HT-29 (cell line): ENCODE measurements at regions not wholly inside any gene's neighbourhood (a gene's known extent, or its start where the extent isn't known, plus 50 kb on each side); places are given as distances from the start of the nearest gene placed in this dataset.

Experiments used
- DNase-seq: peaks from one replicate; pipeline ENCODE4 v3.0.0-alpha.2; 2015; ENCODE audit warnings: low spot score

DNA sequence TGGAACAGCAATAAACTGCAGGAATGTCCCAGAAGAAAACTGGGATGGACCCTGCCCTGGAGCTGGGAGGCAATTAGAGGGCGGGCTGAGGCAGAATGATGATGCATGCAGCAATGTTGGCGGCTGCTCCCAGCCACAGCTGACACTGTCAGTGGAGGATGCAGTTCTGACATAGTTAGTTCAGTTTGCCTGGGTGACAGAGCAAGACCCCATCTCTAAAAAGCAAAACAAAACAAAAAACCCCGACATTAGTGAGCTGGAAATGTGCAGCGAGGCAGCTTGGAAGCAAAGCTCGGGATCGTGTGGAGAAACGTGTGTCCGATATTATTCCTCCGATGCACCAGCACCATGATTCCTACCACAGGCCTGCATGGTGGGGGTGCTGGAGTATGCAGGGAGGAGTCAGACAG is 110.1 kb upstream of the UQCRFS1 start:
- DNase-seq, result no peak

DNA sequence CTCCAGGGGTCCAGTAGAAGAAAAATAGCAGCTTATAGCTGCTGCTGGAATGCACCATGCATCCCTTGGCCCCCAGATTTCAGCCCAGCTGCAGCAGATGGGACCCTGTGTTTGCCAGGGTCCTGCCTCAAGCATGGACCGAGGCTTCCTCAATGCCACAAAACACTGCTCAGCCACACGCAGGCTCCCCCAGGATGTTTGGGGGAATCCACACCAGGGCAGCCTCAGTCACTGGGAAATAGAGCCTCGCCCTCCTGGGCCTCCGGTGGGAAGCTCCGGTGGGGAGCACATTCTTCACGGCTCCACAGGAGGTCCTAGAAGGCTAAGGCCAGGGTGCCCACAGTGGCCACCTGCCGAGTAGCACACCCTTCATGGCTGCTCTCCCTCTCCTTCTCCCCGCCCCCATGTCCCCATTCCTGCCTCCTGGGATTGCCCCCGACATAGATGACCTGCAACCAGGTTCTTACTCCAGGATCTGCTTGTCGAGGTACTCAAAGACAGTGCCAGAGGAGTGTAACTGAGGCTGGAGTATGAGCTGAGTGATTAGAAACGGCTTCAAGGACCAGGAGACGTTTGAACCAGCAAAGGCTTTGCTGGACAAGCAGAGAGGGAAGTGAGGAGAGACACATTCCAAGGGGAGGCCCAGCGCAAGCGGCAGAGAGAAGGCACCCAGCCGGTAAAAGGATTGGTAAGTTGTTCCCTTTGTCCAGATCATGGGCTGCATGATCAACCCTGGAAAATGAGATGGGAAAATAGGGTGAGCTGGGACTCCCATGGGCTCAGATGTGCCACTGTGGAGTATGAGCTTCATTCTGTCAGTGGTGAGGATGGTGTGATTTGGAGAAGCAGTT is 110.7 kb upstream of the UQCRFS1 start:
- no peak for DNase-seq

- no peak for DNase-seq
These were observed 111.3 kb upstream of the UQCRFS1 start for GRCh38 chr19:29324291-29324680.

- DNase-seq, result no peak
These were observed 111.8 kb upstream of the UQCRFS1 start for GRCh38 chr19:29324717-29325116.

DNA sequence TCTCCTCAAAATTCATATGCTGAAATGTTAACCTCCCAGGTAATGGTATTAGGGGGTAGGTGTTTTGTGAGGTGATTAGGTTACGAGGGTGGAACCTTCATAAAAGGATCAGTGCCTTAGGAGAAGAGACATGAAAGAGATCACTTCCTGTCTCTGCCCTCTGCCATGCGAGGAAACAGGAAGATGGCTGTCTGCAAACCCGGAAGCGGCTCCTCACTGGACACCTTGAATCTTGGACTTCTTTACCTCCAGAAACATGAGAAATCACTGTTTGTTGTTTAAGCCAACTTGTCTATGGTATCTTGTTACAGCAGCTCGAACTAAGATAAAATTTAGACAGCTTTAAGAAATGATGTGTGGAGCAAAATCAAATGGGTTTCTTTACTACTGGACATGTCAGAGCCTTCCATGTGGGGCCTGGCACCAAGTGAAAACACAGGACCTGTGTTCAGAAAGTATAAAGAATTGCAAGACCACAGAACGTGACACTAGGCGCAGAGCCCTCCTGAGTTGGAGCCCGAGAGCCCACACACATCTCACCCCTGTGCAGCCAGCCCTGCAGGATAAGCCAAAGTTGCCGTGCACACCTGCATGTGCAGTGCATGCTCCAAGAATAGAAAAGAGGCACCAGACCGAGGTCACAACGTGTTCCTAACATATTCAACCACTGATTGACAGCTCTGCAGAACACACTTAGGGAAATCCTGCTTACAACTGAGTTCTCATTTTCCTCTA is 112.5 kb upstream of the UQCRFS1 start:
- DNase-seq, result no peak

DNA sequence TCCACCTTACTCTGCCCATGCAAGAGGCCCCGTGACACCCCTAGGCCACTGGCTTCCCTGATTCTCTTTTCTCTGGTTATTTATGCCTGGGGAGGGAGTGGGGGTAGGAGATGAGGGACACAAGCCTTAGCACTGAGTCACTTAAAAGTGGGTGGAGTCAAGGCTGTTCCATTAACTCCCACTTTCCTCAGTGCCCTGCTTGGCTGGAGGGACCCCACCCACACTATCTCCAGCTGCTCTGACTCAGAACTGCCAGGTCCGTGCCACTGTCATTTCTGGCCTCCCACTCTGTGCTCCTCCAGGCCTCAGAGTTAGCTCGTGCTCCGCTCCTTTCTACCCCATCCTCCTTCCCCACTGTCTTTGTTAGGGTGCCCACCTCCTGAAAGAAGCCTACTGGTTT is 113.4 kb upstream of the UQCRFS1 start:
- DNase-seq, result no peak

- DNase-seq, result no peak
These were observed 114.2 kb upstream of the UQCRFS1 start for GRCh38 chr19:29326849-29327840.

DNA sequence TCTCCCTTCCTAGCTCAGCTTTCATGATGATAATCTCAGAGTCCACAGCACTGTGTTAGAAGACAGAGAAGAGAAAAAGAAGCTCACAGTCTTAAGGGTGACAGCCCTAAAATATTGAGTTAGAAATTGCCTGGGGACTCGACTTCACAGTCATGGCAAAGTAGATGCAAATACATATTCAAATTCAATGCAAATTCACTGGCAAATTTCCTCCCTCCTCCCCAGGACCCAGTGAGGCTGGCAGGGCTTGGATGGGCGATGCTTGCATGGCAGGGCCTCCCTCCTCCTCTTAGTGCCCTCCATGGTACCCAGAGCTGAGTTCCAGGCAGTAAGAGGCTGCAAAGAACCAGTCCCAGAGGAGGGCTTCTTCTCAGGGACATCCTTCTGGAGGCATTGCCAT is 115.6 kb upstream of the UQCRFS1 start:
- DNase-seq, result no peak

GRCh38 chr19:29329460-29330134 is 116.6 kb upstream of the UQCRFS1 start:
- DNase-seq, result peak; percentile 32

DNA sequence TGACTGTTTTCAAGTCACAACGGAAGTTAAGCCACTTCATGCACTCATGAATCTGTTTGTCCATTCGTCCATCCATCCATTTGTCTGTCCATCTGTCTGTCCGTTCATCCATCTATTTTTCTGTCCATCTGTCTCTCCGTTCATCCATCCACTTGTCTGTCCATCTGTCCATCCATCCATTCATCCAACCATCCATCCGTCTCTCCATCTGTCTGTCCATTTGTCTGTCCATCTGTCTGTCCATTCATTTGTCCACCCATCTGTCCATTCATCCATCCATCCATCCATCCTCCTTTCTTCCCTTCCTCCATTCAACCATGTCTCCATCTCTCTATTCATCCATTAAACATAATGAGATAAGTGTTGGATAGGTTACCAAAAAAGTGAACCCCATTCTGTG is 123.5 kb upstream of the UQCRFS1 start:
- no peak for DNase-seq

GRCh38 chr19:29337029-29337428 is 124.1 kb upstream of the UQCRFS1 start:
- no peak for DNase-seq

DNA sequence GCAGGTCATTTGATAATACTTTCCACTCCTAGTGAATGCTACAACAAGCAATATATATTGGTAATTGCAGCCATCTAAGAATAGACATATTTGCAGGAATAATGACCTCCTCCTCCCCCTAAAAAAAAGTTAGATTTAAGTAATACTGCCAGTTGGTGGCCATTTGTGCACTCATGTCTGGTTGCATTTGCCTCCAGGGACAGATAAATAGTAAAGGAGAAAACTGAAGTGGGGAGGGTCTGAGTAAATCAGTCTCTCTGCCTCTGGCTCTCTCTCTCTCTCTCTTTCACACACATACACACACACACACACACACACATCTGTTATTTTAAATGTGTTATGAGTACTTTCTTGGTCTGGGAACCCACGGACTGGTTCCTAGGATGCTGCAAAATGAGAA is 125.5 kb upstream of the UQCRFS1 start:
- no peak for DNase-seq

- DNase-seq, result no peak
These were observed 129.8 kb upstream of the UQCRFS1 start for GRCh38 chr19:29342721-29343120.

GRCh38 chr19:29364224-29364726 is 151.3 kb upstream of the UQCRFS1 start:
- DNase-seq, result no peak

DNA sequence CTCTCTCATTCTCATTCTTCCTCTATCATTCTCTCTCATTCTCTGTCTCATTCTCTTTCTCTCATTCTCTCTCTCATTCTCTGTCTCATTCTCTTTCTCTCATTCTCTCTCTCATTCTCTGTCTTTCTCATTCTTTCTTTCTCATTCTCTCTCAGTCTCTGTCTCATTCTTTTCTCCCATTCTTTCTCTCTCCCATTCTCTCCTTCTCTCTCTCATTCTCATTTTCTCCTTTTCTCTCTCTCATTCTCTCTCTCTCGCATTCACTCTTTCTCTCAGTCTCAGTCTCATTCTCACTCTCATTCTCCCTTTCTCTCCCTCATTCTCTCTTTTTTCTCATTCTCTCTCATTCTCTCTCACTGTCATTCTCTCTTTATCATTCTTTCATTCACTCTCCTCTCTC is 152.0 kb upstream of the UQCRFS1 start:
- DNase-seq, result no peak

- no peak for DNase-seq
These were observed 153.0 kb upstream of the UQCRFS1 start for GRCh38 chr19:29365836-29366417.

GRCh38 chr19:29366757-29367156 is 153.8 kb upstream of the UQCRFS1 start:
- no peak for DNase-seq

- DNase-seq, result no peak
These were observed 154.9 kb upstream of the UQCRFS1 start for GRCh38 chr19:29367791-29368222.

DNA sequence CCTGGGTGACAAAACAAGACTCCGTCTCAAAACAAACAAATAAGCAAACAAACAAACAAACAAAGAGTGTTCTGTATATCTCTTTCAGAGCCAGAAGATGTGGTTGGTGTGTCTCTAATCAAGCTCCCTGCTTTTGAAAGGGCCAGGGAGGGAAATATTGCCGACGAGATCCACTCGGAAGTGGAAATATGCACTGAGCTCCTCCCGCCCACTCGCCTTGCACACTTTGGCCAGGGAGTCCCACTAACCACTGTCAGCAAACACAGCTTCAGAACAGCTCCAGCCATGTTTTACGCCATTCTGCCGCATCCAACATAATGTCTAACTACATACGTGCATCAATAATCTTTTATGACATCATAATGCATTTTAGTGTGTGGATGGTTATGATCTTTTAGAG is 155.5 kb upstream of the VSTM2B start:
- no peak for DNase-seq

- DNase-seq, result no peak
These were observed 154.3 kb upstream of the VSTM2B start for GRCh38 chr19:29371251-29372090.
